Activated T-helper 17 cell treated with anti-CD3 and anti-CD28 coated beads, Interleukin-2, amount 50 U/mL, for 72 hours (primary cell): ENCODE measurements at regions not wholly inside any gene's neighbourhood (a gene's known extent, or its start where the extent isn't known, plus 50 kb on each side); places are given as distances from the start of the nearest gene placed in this dataset.
"Not testable (repeated sequence)": the region's sequence is repeated elsewhere in the genome, so short reads cannot be mapped to it uniquely, and the experiment has no call there.

Experiments used
- ATAC-seq: fragments of 150-1000 bp; cut with Tn5 transposase; replicated peaks from 2 replicates; pipeline ENCODE4 v1.10.0; 2021; ENCODE audit warnings: mild to moderate bottlenecking, moderate library complexity
- H3K27ac Mint-ChIP-seq: one replicate; pipeline ENCODE4 v1.8.0; 2022; ENCODE audit warnings: mixed read lengths
- H3K27me3 Mint-ChIP-seq: one replicate; pipeline ENCODE4 v1.8.0; 2022; ENCODE audit warnings: mixed read lengths
- H3K36me3 Mint-ChIP-seq: one replicate; pipeline ENCODE4 v1.8.0; 2022; ENCODE audit warnings: low read depth, mild to moderate bottlenecking, mixed read lengths
- H3K4me1 Mint-ChIP-seq: one replicate; pipeline ENCODE4 v1.8.0; 2022; ENCODE audit warnings: mixed read lengths
- H3K4me3 Mint-ChIP-seq: one replicate; pipeline ENCODE4 v1.8.0; 2022; ENCODE audit warnings: mild to moderate bottlenecking, mixed read lengths
- H3K9me3 Mint-ChIP-seq: one replicate; pipeline ENCODE4 v1.8.0; 2022; ENCODE audit warnings: mixed read lengths

DNA sequence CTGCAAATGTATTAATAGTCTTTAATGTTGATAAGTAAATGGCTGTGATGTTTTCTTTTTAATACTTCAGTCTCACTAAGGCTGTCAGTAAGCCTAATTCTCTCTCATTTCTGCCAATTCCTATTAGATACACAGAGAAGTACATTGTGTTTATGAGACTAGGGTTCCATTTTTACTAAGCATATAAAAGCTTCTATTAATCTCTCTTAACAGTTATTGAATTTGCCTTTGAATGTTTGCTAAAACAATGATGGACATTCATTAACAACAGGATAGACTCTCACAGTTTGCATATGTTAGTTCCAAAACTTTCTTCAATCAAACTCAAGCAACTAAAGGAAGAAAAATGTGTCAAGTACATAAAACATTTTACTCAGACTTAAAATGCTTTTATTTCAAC is 659.3 kb downstream of the TLE1 start:
- Mint-ChIP-seq H3K27ac (no peak overlapping the region), H3K9me3 (peaks cover 3% of the 10 kb centered on the region), H3K4me3 (no peak overlapping the region), H3K36me3 (no peaks in the 10 kb centered on the region), H3K4me1 (no peaks in the 10 kb centered on the region), H3K27me3 (no peaks in the 10 kb centered on the region)
- no peak for ATAC-seq

DNA sequence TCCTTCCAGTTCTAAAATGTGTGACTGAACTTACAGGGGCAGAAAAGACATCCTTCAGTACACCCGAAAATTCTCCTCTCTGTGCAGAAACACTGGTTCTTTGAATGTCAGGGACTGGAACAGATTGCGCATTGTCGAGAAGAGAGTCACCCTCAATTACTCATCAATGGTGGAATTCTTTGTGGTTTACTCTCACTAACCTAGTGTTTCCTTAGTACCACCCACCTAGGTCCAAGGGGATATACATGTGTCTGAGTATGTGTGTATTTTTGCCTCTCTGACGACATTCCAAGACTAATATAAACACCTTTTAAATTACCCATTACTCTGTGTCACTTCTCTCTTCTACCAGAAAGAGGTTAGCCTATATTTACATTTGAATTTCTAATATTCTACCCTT is 660.8 kb downstream of the TLE1 start:
- Mint-ChIP-seq H3K27me3 (no peaks in the 10 kb centered on the region), H3K4me3 (no peak overlapping the region), H3K9me3 (peaks cover 8% of the 10 kb centered on the region), H3K27ac (no peak overlapping the region), H3K36me3 (no peaks in the 10 kb centered on the region), H3K4me1 (no peaks in the 10 kb centered on the region)
- no peak for ATAC-seq

DNA sequence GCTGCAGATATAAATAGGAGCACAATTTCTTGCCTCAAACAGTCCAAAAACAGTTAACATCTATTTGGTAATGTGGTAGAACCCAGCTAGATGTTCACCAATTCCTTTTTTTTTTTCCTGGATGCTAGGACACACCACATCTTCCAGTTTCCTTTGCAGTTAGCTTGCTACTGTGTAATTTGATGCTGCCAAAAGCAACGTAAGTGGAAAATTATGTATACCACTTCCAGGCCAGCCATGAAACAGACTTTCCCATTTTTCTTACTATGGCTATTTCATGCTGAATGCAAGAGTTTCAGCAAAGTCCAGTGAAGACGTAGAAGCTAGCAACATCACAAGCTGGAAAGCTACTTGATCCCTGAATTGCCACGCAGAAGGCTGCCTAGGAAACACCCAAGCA is 667.2 kb downstream of the TLE1 start:
- no peak overlapping the region for H3K27ac Mint-ChIP-seq
- ATAC-seq, result no peak
- H3K9me3 Mint-ChIP-seq, result peaks cover 12% of the 10 kb centered on the region
- no peaks in the 10 kb centered on the region for H3K4me1 Mint-ChIP-seq
- no peak overlapping the region for H3K4me3 Mint-ChIP-seq
- no peaks in the 10 kb centered on the region for H3K27me3 Mint-ChIP-seq
- no peaks in the 10 kb centered on the region for H3K36me3 Mint-ChIP-seq

DNA sequence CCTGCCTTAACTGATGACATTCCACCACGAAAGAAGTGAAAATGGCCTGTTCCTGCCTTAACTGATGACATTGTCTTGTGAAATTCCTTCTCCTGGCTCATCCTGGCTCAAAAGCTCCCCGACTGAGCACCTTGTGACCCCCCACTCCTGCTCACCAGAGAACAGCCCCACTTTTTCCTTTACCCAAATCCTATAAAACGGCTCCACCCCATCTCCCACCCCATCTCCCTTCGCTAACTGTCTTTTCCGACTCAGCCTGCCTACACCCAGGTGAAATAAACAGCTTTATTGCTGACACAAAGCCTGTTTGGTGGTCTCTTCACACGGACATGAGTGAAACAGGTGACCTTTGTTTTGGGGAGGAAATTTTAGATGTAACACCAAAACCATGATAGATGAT is 674.4 kb downstream of the TLE1 start:
- H3K4me1 Mint-ChIP-seq, ATAC-seq, H3K27ac Mint-ChIP-seq, H3K36me3 Mint-ChIP-seq, H3K27me3 Mint-ChIP-seq, H3K4me3 Mint-ChIP-seq: not testable (repeated sequence)
- H3K9me3 Mint-ChIP-seq, result peaks cover 40% of the 10 kb centered on the region

DNA sequence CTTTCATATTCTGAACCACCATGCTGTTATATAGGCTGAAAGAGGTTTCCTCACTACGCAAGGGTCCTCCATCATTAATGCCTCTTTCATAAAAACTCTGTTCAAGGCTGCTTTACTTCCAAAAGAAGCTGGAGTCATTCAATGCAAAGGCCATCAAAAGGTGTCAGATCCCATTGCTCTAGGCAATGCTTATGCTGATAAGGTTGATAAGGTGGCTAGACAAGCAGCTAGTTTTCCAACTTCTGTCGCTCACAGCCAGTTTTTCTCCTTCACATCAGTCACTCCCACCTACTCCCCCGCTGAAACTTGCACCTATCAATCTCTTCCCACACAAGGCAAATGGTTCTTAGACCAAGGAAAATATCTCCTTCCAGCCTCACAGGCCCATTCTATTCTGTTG is 676.2 kb downstream of the TLE1 start:
- not testable (repeated sequence) for H3K36me3 Mint-ChIP-seq, H3K4me3 Mint-ChIP-seq, H3K27me3 Mint-ChIP-seq, ATAC-seq, H3K27ac Mint-ChIP-seq, H3K4me1 Mint-ChIP-seq
- peaks cover 40% of the 10 kb centered on the region for H3K9me3 Mint-ChIP-seq

DNA sequence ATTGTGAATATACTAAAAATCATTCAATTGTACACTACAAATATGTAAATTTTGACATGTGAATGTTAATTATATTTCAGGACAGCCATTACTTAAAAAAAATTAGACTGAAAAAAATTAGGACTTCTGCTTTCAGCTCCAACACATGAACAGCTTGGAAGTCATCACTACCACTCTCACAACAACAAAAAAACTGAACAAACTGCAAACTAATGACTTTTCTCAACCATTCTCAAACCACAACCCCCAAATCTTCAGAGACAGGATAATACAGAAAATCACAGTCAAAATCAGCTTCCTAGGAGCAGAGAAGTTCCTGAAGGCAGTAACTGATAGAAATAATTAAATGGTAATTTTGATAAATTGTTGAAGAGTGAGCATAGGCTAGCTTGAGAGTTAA is 686.4 kb downstream of the TLE1 start:
- H3K4me3 Mint-ChIP-seq, result no peak overlapping the region
- no peaks in the 10 kb centered on the region for H3K4me1 Mint-ChIP-seq
- H3K27me3 Mint-ChIP-seq, result no peaks in the 10 kb centered on the region
- peaks cover 24% of the 10 kb centered on the region for H3K9me3 Mint-ChIP-seq
- no peak overlapping the region for H3K27ac Mint-ChIP-seq
- ATAC-seq, result no peak
- no peaks in the 10 kb centered on the region for H3K36me3 Mint-ChIP-seq

DNA sequence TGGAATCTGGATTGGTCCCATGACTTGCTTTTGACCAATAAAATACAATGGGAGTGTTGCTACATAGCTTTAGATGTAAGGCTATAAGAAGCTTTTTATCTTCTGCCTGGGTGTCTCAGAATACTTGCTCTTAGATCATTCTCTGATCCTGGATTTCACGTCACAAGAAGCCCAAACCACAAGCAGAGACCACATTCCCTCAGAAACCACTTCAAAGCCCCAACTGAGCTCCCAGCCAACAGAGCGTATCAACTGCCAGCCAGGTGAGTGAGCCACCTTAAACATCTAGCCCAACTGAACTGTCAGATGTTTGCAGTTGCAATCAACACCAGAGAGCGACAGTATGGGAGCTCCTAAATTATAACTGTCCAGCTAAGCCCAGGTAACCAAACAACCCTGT is 687.1 kb downstream of the TLE1 start:
- Mint-ChIP-seq H3K9me3 (peaks cover 24% of the 10 kb centered on the region), H3K36me3 (no peaks in the 10 kb centered on the region), H3K4me1 (no peaks in the 10 kb centered on the region), H3K27ac (no peak overlapping the region), H3K4me3 (no peak overlapping the region), H3K27me3 (no peaks in the 10 kb centered on the region)
- no peak for ATAC-seq

DNA sequence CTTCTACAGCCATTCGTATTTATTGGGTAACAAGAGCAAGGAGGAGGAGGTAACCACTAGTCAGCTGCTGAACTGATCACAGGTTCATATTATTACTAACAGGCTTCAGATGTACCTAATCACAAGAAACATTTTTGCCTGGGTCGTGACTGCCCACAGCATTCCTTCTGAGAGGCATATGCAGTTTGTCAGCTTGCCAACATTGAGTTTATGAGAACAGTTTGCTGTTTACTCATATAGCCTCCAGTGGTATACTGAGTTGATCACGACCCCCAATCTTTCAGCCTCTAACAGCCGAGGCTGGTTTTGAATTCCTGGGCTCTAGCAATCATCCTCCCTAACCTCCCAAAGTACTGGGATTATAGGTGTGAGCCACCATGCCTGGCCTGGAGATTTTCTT is 693.6 kb downstream of the TLE1 start:
- H3K27me3 Mint-ChIP-seq, result no peaks in the 10 kb centered on the region
- no peak for ATAC-seq
- no peak overlapping the region for H3K4me3 Mint-ChIP-seq

DNA sequence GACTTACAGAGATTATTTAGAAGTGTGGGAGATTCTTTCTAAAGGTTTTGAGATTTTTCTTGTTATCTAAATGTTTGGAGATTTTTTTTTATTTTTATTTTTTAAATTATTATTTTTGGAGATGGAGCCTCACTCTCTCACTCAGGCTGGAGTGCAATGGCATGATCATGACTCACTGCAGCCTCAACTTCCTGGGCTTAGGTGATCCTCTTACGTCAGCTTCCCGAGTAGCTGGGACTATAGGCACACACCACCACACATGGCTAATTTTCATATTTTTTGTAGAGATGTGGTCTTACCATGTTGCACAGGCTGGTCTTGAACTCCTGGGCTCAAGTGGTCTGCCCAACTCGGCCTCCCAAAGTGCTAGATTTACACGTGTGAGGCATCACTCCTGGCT is 694.5 kb downstream of the TLE1 start:
- Mint-ChIP-seq H3K36me3 (no peaks in the 10 kb centered on the region), H3K4me1 (no peaks in the 10 kb centered on the region), H3K27me3 (no peaks in the 10 kb centered on the region), H3K4me3 (no peak overlapping the region), H3K27ac (no peak overlapping the region), H3K9me3 (peaks cover 7% of the 10 kb centered on the region)
- no peak for ATAC-seq

More for the DNA sequence above, 693.6 kb downstream of the TLE1 start:
- Mint-ChIP-seq H3K4me1 (no peaks in the 10 kb centered on the region), H3K9me3 (peaks cover 11% of the 10 kb centered on the region), H3K27ac (no peak overlapping the region), H3K36me3 (no peaks in the 10 kb centered on the region)

DNA sequence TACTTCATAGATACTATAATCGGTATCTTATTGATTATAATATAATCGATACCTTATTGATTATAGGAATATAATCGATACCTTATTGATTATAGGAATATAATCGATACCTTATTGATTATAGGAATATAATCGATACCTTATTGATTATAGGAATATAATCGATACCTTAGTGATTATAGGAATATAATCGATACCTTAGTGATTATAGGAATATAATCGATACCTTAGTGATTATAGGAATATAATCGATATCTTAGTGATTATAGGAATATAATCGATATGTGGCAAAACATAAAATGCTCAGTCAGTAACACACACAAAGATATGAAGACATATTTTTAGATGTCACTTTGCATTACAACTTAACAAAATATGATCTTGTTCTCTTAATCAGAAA is 703.8 kb downstream of the TLE1 start:
- H3K9me3 Mint-ChIP-seq, result peaks cover 19% of the 10 kb centered on the region
- H3K27ac Mint-ChIP-seq, H3K4me3 Mint-ChIP-seq, H3K27me3 Mint-ChIP-seq, H3K4me1 Mint-ChIP-seq, ATAC-seq, H3K36me3 Mint-ChIP-seq: not testable (repeated sequence)

DNA sequence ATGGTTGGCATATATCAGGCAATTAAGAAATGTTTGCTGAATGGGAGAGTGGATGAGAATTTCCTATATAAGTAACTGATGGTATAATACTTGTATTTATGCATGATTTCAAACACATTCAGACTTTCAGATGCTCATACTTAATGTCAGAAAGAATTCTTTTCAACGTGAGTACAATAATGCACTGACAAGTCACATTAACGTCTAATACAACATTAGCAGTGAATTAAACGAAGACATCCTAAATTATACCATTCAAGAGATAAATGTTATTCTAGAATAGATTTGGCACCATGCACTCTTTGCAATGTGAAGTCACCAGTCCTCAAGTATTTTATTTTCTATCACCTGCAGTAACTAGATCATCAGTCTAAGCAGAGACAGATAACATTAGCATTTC is 712.9 kb downstream of the TLE1 start:
- no peaks in the 10 kb centered on the region for H3K4me1 Mint-ChIP-seq
- H3K9me3 Mint-ChIP-seq, result peaks cover 31% of the 10 kb centered on the region
- H3K4me3 Mint-ChIP-seq, result no peak overlapping the region
- no peaks in the 10 kb centered on the region for H3K36me3 Mint-ChIP-seq
- no peak overlapping the region for H3K27ac Mint-ChIP-seq
- ATAC-seq, result no peak
- H3K27me3 Mint-ChIP-seq, result no peaks in the 10 kb centered on the region

DNA sequence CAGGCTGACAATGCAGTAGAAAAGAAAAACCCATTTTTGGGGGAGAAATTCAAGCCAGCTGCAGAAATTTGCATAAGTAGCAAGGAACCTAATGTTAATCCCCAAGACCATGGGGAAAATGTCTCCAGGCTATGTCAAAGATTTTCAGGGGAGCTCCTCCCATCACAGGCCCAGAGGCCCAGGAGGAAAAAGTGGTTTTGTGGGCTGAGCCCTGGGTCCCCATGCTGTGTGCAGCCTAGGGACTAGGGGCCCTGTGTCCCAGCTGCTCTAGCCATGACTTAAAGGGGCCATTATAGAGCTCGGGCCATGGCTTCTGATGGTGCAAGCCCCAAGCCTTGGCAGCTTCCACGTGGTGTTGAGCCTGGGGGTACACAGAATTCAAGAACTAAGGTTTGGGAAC is 719.0 kb downstream of the TLE1 start:
- not testable (repeated sequence) for H3K27me3 Mint-ChIP-seq, H3K36me3 Mint-ChIP-seq, H3K4me3 Mint-ChIP-seq, ATAC-seq, H3K4me1 Mint-ChIP-seq, H3K27ac Mint-ChIP-seq
- peaks cover 31% of the 10 kb centered on the region for H3K9me3 Mint-ChIP-seq

DNA sequence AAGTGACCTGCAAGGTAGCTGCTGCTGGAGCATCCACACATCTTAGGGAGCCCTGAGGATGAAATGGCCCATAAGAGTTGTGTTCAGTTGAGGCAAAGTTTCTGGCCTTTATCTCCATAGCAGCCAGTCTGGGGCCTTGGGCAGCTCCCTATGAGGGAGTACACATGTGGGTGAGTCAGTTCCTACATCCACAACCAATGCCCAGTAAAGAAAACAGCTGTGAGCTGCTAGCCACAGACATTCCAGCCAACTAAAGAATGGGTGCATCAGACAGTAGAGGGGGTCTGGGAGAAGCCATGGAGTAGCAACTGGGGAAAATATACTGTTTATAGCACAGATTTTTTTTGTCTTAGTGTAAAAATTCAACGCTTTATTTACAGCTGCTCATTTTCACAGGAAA is 720.7 kb downstream of the TLE1 start:
- H3K36me3 Mint-ChIP-seq, result no peaks in the 10 kb centered on the region
- H3K27me3 Mint-ChIP-seq, result no peaks in the 10 kb centered on the region
- H3K9me3 Mint-ChIP-seq, result peaks cover 24% of the 10 kb centered on the region
- H3K4me3 Mint-ChIP-seq, result no peak overlapping the region
- no peaks in the 10 kb centered on the region for H3K4me1 Mint-ChIP-seq
- H3K27ac Mint-ChIP-seq, result no peak overlapping the region
- ATAC-seq, result no peak

DNA sequence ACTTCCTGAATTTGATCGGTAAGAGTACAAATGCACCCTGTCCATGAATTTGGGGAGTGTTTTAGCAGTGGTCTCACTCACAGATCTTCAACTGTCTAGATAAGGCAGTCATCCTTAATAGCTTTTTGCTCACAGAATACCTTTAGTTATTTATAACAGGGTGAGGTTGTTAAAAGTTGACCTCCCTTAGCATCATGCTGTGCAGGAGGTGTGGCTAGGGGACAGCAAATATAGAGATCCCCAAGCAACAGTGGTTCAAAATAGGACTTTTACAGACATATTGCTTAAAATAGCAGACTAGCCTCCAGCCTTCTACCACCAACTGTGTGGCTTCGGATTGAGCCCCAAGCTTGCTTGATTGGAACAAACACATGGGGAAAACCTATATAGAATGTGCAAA is 724.4 kb downstream of the TLE1 start:
- Mint-ChIP-seq H3K36me3 (no peaks in the 10 kb centered on the region), H3K9me3 (peaks cover 24% of the 10 kb centered on the region), H3K27ac (no peak overlapping the region), H3K27me3 (no peaks in the 10 kb centered on the region), H3K4me1 (no peaks in the 10 kb centered on the region), H3K4me3 (no peak overlapping the region)
- no peak for ATAC-seq

DNA sequence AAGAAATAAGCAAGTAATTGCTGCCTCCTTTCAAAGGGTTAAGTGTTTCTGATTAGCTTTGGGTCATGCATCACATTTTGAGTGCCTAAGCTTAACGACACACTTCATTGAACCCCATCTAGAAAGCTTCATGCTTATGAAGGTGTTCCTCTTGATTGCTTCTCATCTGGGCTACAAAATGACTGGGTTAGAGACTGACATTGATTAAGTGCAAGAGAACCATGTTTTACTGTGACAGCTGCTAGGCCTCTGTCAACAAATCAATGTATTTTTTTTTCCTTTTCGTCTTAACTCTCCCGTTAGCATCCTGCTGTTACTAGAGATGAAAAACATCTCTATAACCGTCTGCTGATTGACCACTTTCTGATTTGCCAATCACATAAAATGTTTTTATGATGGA is 725.0 kb downstream of the TLE1 start:
- Mint-ChIP-seq H3K4me3 (no peak overlapping the region), H3K27me3 (no peaks in the 10 kb centered on the region), H3K36me3 (no peaks in the 10 kb centered on the region), H3K27ac (no peak overlapping the region), H3K4me1 (no peaks in the 10 kb centered on the region), H3K9me3 (peaks cover 18% of the 10 kb centered on the region)
- ATAC-seq, result no peak

DNA sequence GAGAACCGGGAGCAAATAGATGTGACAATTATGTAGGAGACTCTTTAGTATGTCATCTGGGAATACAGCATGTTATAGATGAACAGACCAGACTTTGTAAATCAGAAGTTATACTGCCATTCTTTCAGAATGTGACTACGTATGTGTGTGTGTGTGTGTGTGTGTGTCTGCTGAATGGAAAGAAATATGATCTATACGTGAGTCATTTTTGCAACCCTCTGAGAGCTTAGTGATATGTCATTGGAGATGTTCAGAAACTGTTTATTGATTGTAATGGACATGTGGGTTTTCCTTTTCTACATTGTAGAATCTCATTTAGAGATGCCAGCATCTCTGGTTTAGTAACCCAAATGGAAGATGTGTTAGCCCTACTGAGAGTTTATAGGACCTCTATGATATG is 731.5 kb downstream of the TLE1 start:
- H3K27ac Mint-ChIP-seq, result no peak overlapping the region
- H3K36me3 Mint-ChIP-seq, result no peaks in the 10 kb centered on the region
- ATAC-seq, result no peak
- no peaks in the 10 kb centered on the region for H3K27me3 Mint-ChIP-seq
- H3K4me3 Mint-ChIP-seq, result no peak overlapping the region
- H3K4me1 Mint-ChIP-seq, result no peaks in the 10 kb centered on the region
- peaks cover 14% of the 10 kb centered on the region for H3K9me3 Mint-ChIP-seq
